ENCODE measurements at regions not wholly inside any gene's neighbourhood (a gene's known extent, or its start where the extent isn't known, plus 50 kb on each side); places are given as distances from the start of the nearest gene placed in this dataset.

- POLR2A ChIA-PET = no interaction called here
These were observed 204.5 kb upstream of the PRDM1 start for GRCh38 chr6:105881608-105882007.

GRCh38 chr6:105880030-105880492 lies 206.1 kb upstream of the PRDM1 start:
- POLR2A ChIA-PET = no interaction called here
- H3K4me3 ChIP-seq (ENCODE audit: low read depth, low read length) = no peak overlapping the region
- H3K27ac ChIP-seq (ENCODE audit: extremely low read depth, low read depth, low read length) = no peak overlapping the region
- no peaks in the 10 kb centered on the region for H3K36me3 ChIP-seq (ENCODE audit: control insufficient read depth in 2 of 2, insufficient read depth in 1 of 2, low read length in 2 of 2)
- CTCF ChIA-PET = no interaction called here
- TF ChIP-seq ZNF23 (tag by site-specific recombination; IDR thresholded peaks at IDR 0.05; ENCODE audit: borderline replicate concordance) = no peak
- no peak for TF ChIP-seq ZBTB26 (tag by site-specific recombination; optimal IDR thresholded peaks at IDR 0.05)
- TF ChIP-seq GLIS2 (tag by site-specific recombination; IDR thresholded peaks at IDR 0.05) = no peak
- TF ChIP-seq, protein P1, sequence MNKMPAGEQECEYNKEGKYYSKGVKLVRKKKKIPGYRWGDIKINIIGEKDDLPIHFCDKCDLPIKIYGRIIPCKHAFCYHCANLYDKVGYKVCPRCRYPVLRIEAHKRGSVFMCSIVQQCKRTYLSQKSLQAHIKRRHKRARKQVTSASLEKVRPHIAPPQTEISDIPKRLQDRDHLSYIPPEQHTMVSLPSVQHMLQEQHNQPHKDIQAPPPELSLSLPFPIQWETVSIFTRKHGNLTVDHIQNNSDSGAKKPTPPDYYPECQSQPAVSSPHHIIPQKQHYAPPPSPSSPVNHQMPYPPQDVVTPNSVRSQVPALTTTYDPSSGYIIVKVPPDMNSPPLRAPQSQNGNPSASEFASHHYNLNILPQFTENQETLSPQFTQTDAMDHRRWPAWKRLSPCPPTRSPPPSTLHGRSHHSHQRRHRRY (tag by site-specific recombination; IDR thresholded peaks at IDR 0.05) = no peak
- TF ChIP-seq ZNF292 (tag by site-specific recombination; IDR thresholded peaks at IDR 0.05; ENCODE audit: borderline replicate concordance, low read depth) = no peak
- no peak for TF ChIP-seq ZNF514 (tag by site-specific recombination; IDR thresholded peaks at IDR 0.05)
- no peak for TF ChIP-seq ZNF175 (tag by site-specific recombination; IDR thresholded peaks at IDR 0.05)
- no peaks in the 10 kb centered on the region for H3K9me3 ChIP-seq (ENCODE audit: control insufficient read depth, insufficient read depth, low read depth, low read length)
- no peaks in the 10 kb centered on the region for H3K4me1 ChIP-seq (ENCODE audit: control insufficient read depth, insufficient read depth, low read length)

More at GRCh38 chr6:105881608-105882007, 204.5 kb upstream of the PRDM1 start:
- no peak for TF ChIP-seq ZNF391 (tag by site-specific recombination; IDR thresholded peaks at IDR 0.05; ENCODE audit: borderline replicate concordance, low read depth)
- TF ChIP-seq ZNF148 (tag by site-specific recombination; IDR thresholded peaks at IDR 0.05; ENCODE audit: borderline replicate concordance) = no peak
- no peak for TF ChIP-seq OVOL3 (tag by site-specific recombination; IDR thresholded peaks at IDR 0.05)
- TF ChIP-seq, protein P2, sequence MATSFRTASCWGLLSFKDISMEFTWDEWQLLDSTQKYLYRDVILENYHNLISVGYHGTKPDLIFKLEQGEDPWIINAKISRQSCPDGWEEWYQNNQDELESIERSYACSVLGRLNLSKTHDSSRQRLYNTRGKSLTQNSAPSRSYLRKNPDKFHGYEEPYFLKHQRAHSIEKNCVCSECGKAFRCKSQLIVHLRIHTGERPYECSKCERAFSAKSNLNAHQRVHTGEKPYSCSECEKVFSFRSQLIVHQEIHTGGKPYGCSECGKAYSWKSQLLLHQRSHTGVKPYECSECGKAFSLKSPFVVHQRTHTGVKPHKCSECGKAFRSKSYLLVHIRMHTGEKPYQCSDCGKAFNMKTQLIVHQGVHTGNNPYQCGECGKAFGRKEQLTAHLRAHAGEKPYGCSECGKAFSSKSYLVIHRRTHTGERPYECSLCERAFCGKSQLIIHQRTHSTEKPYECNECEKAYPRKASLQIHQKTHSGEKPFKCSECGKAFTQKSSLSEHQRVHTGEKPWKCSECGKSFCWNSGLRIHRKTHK (tag by site-specific recombination; IDR thresholded peaks at IDR 0.05) = no peak
- TF ChIP-seq ZBTB49 (tag by site-specific recombination; IDR thresholded peaks at IDR 0.05; ENCODE audit: low read depth) = no peak
- TF ChIP-seq WT1 (tag by site-specific recombination; IDR thresholded peaks at IDR 0.05) = no peak
- no peak for TF ChIP-seq ZNF16 (tag by site-specific recombination; IDR thresholded peaks at IDR 0.05; ENCODE audit: low read depth)
- TF ChIP-seq ZNF626 (tag by site-specific recombination; IDR thresholded peaks at IDR 0.05) = no peak
- TF ChIP-seq ZNF639 (tag by site-specific recombination; IDR thresholded peaks at IDR 0.05) = no peak
- no peak for TF ChIP-seq ZNF791 (tag by site-specific recombination; IDR thresholded peaks at IDR 0.05)
- TF ChIP-seq ZNF624 (tag by site-specific recombination; IDR thresholded peaks at IDR 0.05) = no peak
- TF ChIP-seq ZFP69B (tag by site-specific recombination; IDR thresholded peaks at IDR 0.05) = no peak
- no peak for TF ChIP-seq ZNF777 (tag by site-specific recombination; IDR thresholded peaks at IDR 0.05; ENCODE audit: borderline replicate concordance)
- TF ChIP-seq ZNF571 (tag by site-specific recombination; IDR thresholded peaks at IDR 0.05) = no peak
- CTCF ChIA-PET = interaction anchor here (1.6 kb wide), 1 partner anchor 46 kb away, joined by 6 read pairs; no protein-coding TSS in a partner anchor
- Histone ChIP-seq H3K9me3 (ENCODE audit: control insufficient read depth, insufficient read depth, low read depth, low read length) (no peaks in the 10 kb centered on the region), H3K27ac (ENCODE audit: extremely low read depth, low read depth, low read length) (no peak overlapping the region), H3K4me1 (ENCODE audit: control insufficient read depth, insufficient read depth, low read length) (no peaks in the 10 kb centered on the region), H3K36me3 (ENCODE audit: control insufficient read depth in 2 of 2, insufficient read depth in 1 of 2, low read length in 2 of 2) (no peaks in the 10 kb centered on the region), H3K4me3 (ENCODE audit: low read depth, low read length) (no peak overlapping the region)
